HG03066 (cell line): ENCODE measurements at regions not wholly inside any gene's neighbourhood (a gene's known extent, or its start where the extent isn't known, plus 50 kb on each side); places are given as distances from the start of the nearest gene placed in this dataset.

Experiments used
- ATAC-seq: cut with Tn5 transposase; IDR thresholded peaks from one replicate; pipeline ENCODE4 v1.9.1; 2021; ENCODE audit warnings: low read depth; ENCODE audit not compliant: unreplicated experiment

DNA sequence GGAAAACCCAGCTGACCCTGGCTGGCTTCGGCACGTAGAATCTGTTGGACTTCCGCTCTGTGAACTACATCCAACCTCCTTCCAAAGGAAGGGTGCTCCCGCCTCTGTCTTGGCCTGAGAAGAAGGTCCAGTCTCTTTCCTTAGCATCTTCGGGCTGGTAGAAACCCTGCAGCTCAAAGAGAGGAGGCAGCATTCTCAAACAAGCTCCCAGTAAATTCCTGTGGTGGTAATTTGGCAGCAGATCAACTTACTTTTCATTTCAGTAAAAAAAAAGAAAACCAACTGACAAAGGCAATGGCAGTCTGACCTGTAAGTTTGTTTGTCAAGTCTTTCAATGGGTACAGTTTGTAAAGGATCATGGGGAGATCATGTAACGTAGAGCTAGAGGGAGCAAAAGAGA is 176.7 kb downstream of the MED10 start:
- no peak for ATAC-seq

DNA sequence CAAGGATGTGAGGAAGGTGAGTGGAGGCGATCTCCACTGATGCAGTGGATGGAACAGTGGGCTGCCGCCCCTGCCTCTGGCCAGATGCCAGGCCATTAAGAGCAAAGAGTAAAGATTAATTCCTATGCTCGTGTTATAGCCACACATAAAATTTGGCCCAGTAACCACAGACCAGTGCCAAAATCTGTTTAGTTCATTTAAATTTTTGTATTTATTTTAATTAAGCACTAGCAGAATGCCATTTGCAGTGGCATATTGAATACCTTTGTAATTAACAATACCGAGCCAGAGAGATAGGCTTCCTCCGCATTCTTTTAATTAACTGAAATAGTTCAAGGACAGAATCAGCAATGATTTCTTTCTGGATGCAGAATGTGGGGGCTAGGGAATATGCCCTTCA is 179.8 kb downstream of the MED10 start:
- ATAC-seq: no peak

DNA sequence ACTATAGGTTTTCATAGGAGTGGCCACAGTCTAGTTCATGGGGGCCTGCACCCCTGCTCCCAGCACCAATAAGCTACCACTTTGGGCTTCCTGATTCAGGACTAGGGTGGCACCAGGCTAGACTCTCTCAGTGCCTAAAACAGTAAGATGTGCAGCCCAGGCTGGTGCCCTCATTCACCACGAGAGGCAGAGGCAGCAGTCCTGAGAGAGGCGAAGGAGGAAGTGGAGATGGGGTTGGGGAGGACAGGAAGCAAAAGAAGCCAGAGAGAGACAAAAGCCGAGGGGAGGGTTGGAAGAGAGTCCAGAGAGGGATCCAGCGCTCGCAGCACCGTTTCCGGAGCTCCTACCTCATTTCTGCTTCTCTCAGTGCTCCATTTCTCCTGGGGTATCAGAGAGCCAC is 180.9 kb downstream of the MED10 start:
- ATAC-seq: no peak

- ATAC-seq: no peak
These were observed 182.5 kb downstream of the MED10 start for GRCh38 chr5:6195711-6196358.

DNA sequence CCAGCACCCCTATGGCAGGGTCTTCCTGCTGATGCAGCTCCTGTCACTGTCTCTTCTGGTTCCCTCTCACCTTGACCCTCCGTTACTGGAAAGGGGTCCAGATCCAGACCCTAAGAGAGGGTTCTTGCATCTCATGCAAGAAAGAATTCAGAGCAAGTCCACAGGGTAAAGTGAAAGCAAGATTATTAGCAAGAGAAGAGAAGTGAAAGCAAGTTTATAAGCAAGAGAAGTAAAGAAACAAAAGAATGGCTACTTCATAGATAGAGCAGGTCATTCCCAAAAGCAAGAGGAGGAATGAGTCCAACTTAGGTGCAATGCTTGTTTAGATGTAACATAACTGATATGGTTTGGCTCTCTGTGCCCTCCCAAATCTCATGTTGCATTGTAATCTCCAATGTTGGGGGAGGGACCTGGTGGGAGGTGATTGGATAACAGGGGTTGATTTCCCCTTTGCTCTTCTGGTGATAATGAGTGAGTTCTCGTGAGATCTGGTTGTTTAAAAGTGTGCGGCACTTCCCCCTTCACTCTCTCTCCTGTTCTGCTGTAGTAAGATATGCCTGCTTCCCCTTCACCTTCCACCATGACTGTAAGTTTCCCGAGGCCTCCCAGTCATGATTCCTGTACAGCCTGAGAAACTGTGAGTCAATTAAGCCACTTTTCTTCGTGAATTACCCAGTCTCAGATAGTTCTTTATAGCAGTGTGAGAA is 183.3 kb downstream of the MED10 start:
- ATAC-seq: no peak

DNA sequence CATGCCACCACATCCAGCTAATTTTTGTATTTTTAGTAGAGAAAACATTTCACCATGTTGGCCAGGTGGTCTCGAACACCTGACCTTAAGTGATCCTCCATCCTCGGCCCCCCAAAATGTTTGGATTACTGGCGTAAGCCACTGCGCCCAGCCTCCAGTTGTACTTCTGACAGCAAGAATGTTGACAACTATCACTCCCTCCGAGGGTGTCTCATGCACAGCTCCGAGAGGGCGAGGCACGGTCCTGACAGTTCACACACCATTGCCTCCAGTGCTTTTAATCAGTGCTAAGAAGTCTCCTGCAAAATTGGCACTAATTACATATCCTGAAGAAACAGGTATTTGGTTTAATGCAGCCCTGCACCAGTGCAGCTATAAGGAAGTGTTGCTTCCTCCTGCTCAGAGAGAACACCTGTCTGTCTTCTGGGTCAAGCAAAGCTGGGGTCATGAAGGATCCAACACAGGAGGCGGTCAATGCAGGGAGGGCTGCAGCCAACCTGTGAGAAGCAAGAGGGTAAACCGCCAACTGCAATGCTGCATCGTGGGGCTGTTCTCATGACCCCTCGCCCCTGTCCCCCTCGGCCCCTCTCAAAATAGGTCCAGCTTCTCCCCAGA is 184.0 kb downstream of the MED10 start:
- no peak for ATAC-seq

GRCh38 chr5:6193310-6193709 is 185.0 kb downstream of the MED10 start:
- no peak for ATAC-seq

- no peak for ATAC-seq
These were observed 187.5 kb downstream of the MED10 start for GRCh38 chr5:6190838-6191237.

DNA sequence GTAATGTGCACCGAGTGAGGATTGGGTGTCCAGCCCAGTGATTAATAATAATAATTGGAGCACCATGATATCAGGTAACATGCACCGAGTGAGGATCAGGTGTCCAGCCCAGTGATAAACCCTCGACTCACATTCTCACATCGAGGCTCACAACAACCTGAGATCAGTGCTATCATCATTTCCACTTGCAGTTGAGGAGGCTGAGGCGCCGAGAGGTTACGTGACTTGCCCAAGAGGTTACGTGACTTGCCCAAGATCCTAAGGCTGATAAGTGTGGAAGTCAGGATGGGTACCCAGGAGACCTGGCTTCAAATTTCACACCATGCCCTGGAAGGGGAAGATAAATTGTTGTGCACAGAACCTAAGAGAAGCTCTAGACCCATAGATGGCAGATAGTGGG is 189.4 kb downstream of the MED10 start:
- no peak for ATAC-seq

DNA sequence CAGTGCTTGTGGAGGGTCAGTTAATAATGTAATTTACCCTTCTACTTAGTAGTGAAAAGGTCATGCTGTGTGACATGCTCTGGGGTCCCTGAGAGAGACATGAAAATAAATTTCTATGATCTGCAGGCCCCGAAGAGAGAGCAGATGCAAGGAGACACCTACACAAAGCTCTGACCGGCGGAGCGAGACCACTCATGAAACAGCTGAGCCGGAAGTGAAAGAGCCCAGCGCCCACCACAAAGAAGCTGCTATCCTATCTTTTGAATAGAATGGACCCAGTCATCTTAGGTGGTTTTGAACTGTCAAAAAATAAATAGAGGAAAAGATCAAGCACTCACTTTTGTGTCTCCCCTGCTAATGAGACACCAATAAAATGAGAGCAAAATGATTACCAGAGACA is 190.0 kb downstream of the MED10 start:
- peak; percentile 98 for ATAC-seq

- no peak for ATAC-seq
These were observed 190.8 kb downstream of the MED10 start for GRCh38 chr5:6187501-6187900.

- no peak for ATAC-seq
These were observed 192.8 kb downstream of the MED10 start for GRCh38 chr5:6185574-6185973.

GRCh38 chr5:6184481-6184880 is 193.9 kb downstream of the MED10 start:
- ATAC-seq: no peak

DNA sequence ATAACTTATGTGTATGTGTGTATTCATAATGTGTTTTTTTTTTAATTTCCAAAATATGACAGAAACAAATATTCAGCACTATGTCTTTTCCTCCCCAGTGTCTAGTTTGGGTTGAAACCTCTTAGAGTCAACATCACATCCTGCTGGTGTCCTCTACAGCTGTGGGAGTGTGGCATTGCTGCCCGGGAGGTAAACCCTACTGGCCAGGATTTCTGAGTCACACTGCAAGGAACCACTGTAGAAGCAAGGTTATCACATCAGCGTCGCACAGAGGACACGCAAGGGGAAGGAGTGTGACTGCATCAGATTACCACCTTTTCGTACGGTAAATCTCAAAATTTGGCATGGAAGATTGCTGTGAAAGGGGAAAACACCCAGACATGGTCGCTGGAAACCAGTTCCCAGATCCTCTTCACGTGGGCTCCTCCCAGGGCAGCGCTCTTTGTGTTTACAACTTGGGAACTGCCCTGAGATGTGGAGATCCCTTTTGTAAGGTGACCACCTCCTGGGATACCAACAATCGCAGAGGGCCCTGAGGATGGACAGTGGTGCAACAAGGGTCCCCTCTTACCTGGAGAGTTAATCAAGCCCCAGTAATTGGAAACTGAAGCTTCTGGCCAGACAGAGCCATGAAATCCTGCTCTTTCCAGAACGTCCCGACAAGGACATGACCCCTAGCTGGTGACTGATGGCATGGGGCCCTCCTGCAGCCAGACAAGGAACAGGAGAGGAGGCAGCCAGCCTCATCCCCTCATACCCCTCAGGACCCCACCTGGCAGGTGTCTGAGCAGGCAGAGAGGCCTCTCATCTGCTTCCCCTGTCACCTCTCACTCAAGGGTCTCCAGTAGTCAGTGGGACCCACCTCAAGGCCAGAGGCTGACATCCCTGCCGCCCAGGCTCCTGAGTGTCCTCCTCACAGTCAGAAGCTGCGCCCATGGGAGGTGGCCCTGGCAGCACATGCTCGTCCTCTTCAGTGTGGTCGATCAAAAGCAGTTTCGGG is 194.7 kb downstream of the MED10 start:
- no peak for ATAC-seq

GRCh38 chr5:6182271-6182815 is 196.0 kb downstream of the MED10 start:
- ATAC-seq: no peak

GRCh38 chr5:6181871-6182270 is 196.5 kb downstream of the MED10 start:
- ATAC-seq: no peak

- ATAC-seq: no peak
These were observed 197.1 kb downstream of the MED10 start for GRCh38 chr5:6181147-6181729.

DNA sequence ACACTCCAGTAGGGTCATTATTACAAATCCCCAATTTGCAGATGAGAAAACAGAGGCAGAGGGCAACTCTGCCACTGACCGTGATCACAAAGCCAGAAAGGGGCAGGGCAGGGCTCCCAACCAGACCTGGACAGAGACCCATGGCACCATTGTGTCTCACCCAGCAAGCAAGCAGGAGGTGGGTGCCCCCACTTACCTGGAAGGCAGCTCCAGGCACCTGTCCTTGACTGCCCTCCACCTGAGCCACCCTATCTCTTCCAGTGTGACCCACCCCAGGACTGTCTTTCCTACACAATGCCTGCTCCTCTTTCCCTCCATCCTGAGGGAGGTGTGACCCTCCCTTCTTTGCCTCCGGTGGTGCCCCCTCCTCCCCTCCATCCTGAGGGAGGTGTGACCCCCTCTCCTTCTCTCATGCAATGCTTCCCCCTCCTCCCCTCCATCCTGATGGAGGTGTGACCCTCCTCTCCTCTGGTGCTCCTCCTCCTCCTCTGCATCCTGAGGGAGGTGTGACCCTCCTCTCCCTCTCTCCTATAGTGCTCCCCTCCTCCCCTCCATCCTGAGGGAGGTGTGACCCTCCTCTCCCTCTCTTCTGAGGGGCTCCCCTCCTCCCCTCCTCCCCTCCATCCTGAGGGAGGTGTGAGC is 198.0 kb downstream of the MED10 start:
- ATAC-seq: no peak

GRCh38 chr5:6178846-6179532 is 199.4 kb downstream of the MED10 start:
- no peak for ATAC-seq
